HL-60 (cell line): ENCODE measurements at regions not wholly inside any gene's neighbourhood (a gene's known extent, or its start where the extent isn't known, plus 50 kb on each side); places are given as distances from the start of the nearest gene placed in this dataset.

ENCODE experiments used
- CTCF ChIP-seq: IDR thresholded peaks from one replicate; pipeline ENCODE4 v1.5.1; 2011; ENCODE audit warnings: low read length, control low read depth, inconsistent platforms; ENCODE audit not compliant: insufficient read depth
- POLR2AphosphoS5 ChIP-seq: IDR thresholded peaks from 2 replicates; pipeline ENCODE4 v1.6.1; 2012; ENCODE audit warnings: low read depth
- SPI1 ChIP-seq: IDR thresholded peaks from 2 replicates; pipeline ENCODE4 v1.6.1; 2012; ENCODE audit warnings: low read depth, mild to moderate bottlenecking, borderline replicate concordance

GRCh38 chr15:35992791-35993190 lies 446.8 kb upstream of the DPH6 start:
- no peak for TF ChIP-seq CTCF
- no peak for TF ChIP-seq POLR2AphosphoS5
- no peak for TF ChIP-seq SPI1
